NCI-H2107 treated with DMSO at 0.1 percent for 48 hours (cell line): ENCODE measurements at regions not wholly inside any gene's neighbourhood (a gene's known extent, or its start where the extent isn't known, plus 50 kb on each side); places are given as distances from the start of the nearest gene placed in this dataset.
"Not testable (repeated sequence)": the region's sequence is repeated elsewhere in the genome, so short reads cannot be mapped to it uniquely, and the experiment has no call there.

Experiments
- DNase-seq: peaks from one replicate; lab custom pipeline; 2025; ENCODE audit not compliant: unreplicated experiment; lab: John Stamatoyannopoulos, UW

- no peak for DNase-seq
These were observed 186.8 kb downstream of the FRK start for GRCh38 chr6:115873901-115874300.

DNA sequence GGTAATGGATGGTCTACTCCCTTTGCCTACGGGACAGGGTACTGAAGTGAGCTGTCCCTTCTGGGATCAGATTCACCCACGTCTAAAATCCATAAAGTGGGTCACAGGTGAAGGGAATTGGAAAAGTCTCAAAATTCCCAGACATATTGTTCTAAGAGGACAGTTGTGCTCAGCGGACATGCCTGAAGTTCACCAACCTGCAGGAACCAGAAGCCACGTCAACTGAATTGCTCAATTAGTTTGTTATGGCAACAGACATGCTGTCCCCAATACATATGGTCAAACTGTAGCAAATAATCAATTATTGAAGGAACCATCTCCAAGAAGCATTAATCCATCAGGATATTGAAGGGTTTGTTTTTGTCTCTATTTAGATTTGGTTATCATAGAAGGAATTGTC lies 190.2 kb downstream of the FRK start:
- no peak for DNase-seq

DNA sequence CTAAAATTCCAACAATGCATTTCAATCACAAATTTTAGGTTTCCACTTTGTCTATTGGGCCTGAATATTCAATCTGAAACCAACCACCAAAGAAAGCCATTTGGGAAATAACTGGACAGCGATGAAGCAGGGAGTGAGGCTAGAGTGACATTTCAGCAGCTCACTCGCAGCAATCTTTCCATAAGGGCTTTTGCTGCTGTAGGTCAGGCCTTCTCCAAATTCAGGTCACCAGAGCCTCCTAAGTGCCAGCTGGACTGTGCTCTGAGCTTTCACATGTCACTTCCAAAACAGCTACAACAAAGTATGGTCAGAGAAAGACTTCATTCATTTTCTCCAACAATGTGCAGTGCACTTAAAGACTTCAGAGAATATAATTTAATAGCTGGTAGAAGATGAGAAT lies 194.8 kb downstream of the FRK start:
- no peak for DNase-seq

- DNase-seq = no peak
These were observed 197.5 kb downstream of the FRK start for GRCh38 chr6:115863211-115863610.

GRCh38 chr6:115861658-115862057 lies 199.0 kb downstream of the FRK start:
- DNase-seq = not testable (repeated sequence)

GRCh38 chr6:115859577-115859976 lies 201.1 kb downstream of the FRK start:
- not testable (repeated sequence) for DNase-seq

DNA sequence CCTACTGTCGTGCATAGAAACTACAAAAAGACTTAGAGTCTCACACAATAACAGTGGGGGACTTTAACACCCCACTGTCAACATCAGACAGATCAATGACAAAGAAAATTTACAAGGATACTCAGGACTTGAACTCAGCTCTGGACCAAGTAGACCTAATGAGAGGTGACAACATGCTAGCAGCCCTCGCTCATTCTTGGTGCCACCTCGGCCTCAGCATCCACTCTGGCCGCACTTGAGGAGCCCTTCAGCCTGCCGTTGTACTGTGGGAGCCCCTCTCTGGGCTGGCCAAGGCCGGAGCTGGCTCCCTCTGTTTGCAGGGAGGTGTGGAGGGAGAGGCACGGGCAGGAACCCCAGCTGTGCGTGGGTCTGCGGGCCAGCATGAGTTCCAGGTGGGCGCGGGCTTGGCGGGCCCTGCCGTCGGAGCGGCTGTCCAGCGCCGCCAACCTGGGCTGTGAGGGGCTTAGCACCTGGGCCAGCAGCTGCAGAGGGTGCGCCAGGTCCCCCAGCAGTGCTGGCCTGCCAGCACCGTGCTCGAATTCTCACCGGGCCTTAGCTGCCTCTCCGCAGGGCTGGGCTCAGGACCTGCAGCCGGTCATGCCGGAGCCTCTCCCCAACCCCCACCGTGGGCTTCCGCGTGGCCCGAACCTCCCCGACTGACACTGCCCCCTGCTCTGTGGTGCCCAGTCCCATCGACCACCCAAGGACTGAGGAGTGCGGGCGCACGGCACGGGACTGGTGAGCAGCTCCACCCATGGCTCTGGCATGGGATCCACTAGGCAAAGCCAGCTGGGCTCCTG lies 205.6 kb downstream of the FRK start:
- DNase-seq = no peak

GRCh38 chr6:115847671-115848070 lies 213.0 kb downstream of the FRK start:
- DNase-seq = no peak

DNA sequence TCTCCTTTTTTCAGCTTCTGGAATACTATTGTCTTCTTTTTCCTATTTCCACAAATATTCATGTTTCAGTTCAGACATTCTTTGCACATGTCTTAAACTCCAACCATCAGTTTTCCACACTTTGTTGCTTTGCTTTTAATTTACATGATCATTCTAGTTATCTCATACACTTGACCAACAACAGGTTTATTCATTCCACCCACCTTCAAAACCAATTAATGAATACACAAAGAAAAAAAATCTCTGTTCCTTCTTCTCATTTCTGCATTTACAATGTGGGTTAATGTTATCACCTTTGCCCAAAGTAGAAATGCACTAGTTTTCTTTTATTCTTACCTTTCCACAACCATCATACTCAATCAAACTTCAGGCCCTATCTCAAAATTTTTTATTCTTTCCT lies 216.7 kb downstream of the FRK start:
- no peak for DNase-seq

GRCh38 chr6:115842338-115842737 lies 218.4 kb downstream of the FRK start:
- no peak for DNase-seq

GRCh38 chr6:115839583-115840181 lies 221.0 kb downstream of the FRK start:
- no peak for DNase-seq

- no peak for DNase-seq
These were observed 221.8 kb downstream of the FRK start for GRCh38 chr6:115838763-115839401.

DNA sequence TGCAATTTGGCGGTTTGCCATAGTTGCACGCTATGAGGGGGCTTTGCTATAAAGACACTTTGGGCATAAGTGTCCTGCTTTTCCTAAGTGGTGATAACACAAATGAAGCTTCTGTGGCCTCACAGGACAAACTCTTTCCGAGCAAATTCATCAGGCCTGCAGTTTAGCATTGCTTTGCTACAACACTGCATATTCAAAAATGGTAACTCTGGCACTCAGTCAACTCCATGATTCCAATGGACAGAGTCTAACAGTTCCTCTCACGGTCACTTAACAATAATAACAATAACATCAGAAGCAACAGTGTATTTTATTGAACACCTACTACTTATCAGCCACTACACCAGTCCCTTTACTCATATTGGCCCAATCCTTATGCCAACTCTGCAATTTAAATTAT lies 222.5 kb downstream of the FRK start:
- no peak for DNase-seq

DNA sequence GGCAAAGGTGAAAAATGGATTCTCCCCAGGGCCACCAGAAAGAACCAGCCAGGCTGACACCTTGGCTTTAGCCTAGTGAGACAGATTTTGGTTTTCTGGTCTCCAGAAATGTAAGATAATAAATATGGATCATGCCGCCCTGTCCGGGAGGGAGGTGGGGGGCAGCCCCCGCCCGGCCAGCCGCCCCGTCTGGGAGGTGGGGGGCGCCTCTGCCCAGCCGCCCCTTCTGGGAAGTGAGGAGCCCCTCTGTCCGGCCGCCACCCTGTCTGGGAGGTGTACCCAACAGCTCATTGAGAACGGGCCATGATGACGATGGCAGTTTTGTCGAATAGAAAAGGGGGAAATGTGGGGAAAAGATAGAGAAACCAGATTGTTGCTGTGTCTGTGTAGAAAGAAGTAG lies 224.3 kb downstream of the FRK start:
- not testable (repeated sequence) for DNase-seq

- DNase-seq = no peak
These were observed 225.4 kb downstream of the FRK start for GRCh38 chr6:115835314-115835713.

DNA sequence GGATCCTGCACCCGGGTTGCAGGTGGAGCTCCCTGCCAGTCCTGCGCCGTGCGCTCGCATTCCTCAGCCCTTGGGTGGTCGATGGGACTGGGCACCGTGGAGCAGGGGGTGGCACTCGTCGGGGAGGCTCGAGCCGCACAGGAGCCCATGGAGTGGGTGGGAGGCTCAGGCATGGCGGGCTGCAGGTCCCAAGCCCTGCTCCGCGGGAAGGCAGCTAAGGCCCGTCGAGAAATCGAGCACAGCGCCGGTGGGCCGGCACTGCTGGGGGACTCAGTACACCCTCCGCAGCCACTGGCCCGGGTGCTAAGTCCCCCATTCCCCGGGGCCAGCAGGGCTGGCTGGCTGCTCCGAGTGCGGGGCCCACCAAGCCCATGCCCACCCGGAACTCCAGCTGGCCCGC lies 226.1 kb downstream of the FRK start:
- DNase-seq = not testable (repeated sequence)

- no peak for DNase-seq
These were observed 227.9 kb downstream of the FRK start for GRCh38 chr6:115832786-115833185.

- DNase-seq = no peak
These were observed 228.5 kb downstream of the FRK start for GRCh38 chr6:115832186-115832585.

- no peak for DNase-seq
These were observed 229.8 kb downstream of the FRK start for GRCh38 chr6:115830895-115831294.

DNA sequence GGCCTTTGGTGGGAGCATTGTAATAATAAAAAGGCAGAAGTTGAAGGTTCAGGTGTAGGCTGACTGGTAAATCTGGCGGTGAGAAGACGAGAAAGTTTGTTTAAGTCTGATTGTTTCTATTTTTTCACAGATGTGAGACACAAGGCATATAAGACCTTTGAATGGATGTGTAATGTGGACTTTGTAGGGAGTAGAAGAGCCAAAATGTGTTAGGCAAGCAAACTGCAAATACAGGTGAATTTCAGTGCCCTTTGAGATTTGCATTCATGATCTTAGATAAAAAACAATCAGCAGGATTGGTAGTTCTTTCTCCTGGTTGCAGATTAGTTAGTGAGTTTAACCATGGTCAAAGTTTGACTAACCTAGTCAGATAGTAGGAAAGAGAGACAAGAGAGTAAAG lies 238.9 kb downstream of the FRK start:
- DNase-seq = no peak

DNA sequence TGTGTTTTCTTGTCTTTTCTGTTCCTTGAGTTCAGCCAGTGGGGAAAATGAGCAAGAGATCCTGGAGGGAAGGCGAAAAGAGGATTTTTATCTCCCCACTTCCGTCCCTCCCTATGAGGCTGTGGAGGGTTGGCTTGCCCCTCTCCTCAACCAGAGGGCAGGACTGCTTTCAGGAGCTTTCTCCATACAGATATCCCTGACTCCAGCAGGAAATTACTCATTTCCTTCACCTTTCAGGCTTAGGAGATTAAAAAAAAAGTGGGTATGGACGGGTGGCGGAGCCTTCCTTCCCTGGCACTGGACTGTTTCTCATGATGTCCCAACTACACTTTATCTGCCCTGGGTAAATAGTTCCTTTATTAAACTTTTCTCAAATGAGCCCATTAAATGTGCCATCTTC lies 241.2 kb downstream of the FRK start:
- DNase-seq = no peak

DNA sequence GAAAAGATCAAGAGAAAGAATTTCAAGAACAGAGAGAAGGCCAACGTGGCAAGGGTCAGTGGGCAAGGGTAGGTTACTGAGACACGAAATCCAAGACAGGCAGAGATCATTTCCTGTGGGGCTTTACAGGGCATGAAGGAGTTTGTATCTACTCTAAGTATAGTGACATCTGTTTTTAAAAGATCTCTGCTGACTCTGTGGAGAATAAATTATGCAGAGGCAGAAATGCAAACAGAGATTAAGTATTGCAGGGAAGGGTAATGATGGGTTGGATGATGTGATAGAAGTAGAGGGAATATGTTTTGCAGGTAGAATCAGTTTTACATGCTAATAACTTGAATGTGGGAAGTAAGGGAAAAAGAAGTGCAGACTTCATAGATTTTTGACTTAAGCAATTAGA lies 243.5 kb downstream of the FRK start:
- DNase-seq = no peak
